ENCODE measurements at regions not wholly inside any gene's neighbourhood (a gene's known extent, or its start where the extent isn't known, plus 50 kb on each side); places are given as distances from the start of the nearest gene placed in this dataset.
A peak's percentile ranks its signal among the peaks of the same experiment; 100 is the strongest.

- no peaks in the 10 kb centered on the region for H3K27me3 ChIP-seq (ENCODE audit: control insufficient read depth, insufficient read depth, low read length)
- FAIRE-seq = no peak
- TF ChIP-seq, protein P1, sequence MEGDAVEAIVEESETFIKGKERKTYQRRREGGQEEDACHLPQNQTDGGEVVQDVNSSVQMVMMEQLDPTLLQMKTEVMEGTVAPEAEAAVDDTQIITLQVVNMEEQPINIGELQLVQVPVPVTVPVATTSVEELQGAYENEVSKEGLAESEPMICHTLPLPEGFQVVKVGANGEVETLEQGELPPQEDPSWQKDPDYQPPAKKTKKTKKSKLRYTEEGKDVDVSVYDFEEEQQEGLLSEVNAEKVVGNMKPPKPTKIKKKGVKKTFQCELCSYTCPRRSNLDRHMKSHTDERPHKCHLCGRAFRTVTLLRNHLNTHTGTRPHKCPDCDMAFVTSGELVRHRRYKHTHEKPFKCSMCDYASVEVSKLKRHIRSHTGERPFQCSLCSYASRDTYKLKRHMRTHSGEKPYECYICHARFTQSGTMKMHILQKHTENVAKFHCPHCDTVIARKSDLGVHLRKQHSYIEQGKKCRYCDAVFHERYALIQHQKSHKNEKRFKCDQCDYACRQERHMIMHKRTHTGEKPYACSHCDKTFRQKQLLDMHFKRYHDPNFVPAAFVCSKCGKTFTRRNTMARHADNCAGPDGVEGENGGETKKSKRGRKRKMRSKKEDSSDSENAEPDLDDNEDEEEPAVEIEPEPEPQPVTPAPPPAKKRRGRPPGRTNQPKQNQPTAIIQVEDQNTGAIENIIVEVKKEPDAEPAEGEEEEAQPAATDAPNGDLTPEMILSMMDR (IDR thresholded peaks at IDR 0.05; ENCODE audit: insufficient read depth, low read length, severe bottlenecking) = no peak
Observed at GRCh38 chr16:87178177-87178863, 138.9 kb downstream of the C16orf95 start.

DNA sequence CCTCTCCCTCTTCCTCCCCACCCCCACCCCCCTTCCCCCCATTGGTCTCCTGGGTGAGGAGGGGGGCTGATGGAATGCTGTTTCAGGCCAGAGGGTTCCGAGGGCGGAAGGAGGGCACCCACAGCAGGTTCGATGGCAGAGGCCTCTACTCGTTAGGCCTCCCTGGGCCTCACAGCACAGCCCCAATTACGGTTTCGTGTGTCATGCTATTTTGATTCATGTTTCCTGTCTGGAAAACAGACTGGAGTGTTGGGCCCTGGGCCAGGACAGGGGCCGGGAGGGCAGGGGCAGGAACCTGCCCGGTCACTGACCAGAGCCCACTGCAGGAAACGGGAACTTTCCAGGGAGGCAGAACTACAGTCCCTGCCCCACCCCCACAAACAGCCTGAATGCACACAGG lies 138.2 kb downstream of the C16orf95 start:
- no peaks in the 10 kb centered on the region for H3K36me3 ChIP-seq (ENCODE audit: control insufficient read depth, insufficient read depth, low read length)
- FAIRE-seq (no peak), DNase-seq (ENCODE audit: low read depth) (peak; percentile 13)
- no peaks in the 10 kb centered on the region for H3K27me3 ChIP-seq (ENCODE audit: control insufficient read depth, insufficient read depth, low read length)
- H3K4me3 ChIP-seq (ENCODE audit: low read depth, low read length) = no peak overlapping the region
- TF ChIP-seq, protein P1 (IDR thresholded peaks at IDR 0.05; ENCODE audit: insufficient read depth, low read length, severe bottlenecking) = no peak

More at GRCh38 chr16:87178177-87178863, 138.9 kb downstream of the C16orf95 start:
- no peak for DNase-seq (ENCODE audit: low read depth)
- no peaks in the 10 kb centered on the region for H3K36me3 ChIP-seq (ENCODE audit: control insufficient read depth, insufficient read depth, low read length)
- H3K4me3 ChIP-seq (ENCODE audit: low read depth, low read length) = no peak overlapping the region

DNA sequence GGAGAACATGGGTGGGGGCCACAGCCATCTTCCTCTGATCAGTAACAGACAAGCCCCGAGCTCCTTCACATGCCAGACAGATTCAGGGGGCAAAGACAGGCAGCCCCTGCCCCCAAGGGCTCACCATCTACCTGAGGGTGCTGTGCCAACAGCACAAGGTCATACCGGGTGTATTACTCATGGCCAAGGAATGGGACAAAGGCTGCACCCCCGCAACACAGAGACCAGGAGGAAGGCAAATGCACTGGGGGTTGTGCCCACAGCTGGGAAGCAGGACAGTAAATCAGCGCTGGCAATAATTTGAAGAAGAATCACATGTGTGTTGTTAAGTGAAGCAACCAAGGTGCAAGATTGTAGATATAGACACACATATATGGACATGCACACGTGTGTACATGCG lies 137.1 kb downstream of the C16orf95 start:
- Histone ChIP-seq H3K27me3 (ENCODE audit: control insufficient read depth, insufficient read depth, low read length) (no peaks in the 10 kb centered on the region), H3K4me3 (ENCODE audit: low read depth, low read length) (no peak overlapping the region), H3K36me3 (ENCODE audit: control insufficient read depth, insufficient read depth, low read length) (no peaks in the 10 kb centered on the region)
- TF ChIP-seq, protein P1 (IDR thresholded peaks at IDR 0.05; ENCODE audit: insufficient read depth, low read length, severe bottlenecking) = no peak
- DNase-seq (ENCODE audit: low read depth) (no peak), FAIRE-seq (no peak)

DNA sequence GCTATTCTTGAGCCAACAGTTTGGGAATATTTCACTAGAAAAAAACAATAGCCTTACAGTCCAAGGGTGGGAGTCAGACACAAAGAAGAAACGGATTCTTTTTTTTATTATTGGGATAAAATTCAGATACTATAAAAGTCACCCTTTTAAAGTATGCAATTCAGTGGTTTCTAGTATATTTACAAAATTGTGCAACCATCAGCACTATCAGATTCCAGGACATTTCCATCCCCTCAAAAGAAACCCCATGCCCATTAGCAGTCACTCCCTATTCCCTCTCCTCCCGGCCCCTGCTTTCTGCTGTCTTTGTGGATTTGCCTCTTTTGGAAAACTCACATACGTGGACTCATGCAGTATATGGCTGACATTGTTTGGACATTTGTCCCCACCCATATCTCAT lies 134.4 kb downstream of the C16orf95 start:
- TF ChIP-seq, protein P1 (IDR thresholded peaks at IDR 0.05; ENCODE audit: insufficient read depth, low read length, severe bottlenecking) = no peak
- H3K36me3 ChIP-seq (ENCODE audit: control insufficient read depth, insufficient read depth, low read length) = no peaks in the 10 kb centered on the region
- no peaks in the 10 kb centered on the region for H3K27me3 ChIP-seq (ENCODE audit: control insufficient read depth, insufficient read depth, low read length)
- DNase-seq (ENCODE audit: low read depth) (no peak), FAIRE-seq (no peak)
- H3K4me3 ChIP-seq (ENCODE audit: low read depth, low read length) = no peak overlapping the region

GRCh38 chr16:87183647-87184046 lies 133.5 kb downstream of the C16orf95 start:
- no peaks in the 10 kb centered on the region for H3K27me3 ChIP-seq (ENCODE audit: control insufficient read depth, insufficient read depth, low read length)

More at GRCh38 chr16:87183647-87184046, 133.5 kb downstream of the C16orf95 start:
- H3K4me3 ChIP-seq (ENCODE audit: low read depth, low read length) = no peak overlapping the region
- FAIRE-seq (no peak), DNase-seq (ENCODE audit: low read depth) (no peak)
- TF ChIP-seq, protein P1 (IDR thresholded peaks at IDR 0.05; ENCODE audit: insufficient read depth, low read length, severe bottlenecking) = no peak
- H3K36me3 ChIP-seq (ENCODE audit: control insufficient read depth, insufficient read depth, low read length) = no peaks in the 10 kb centered on the region

Measured in bronchial epithelial cell (primary cell).